Jurkat, Clone E6-1 (cell line): ENCODE measurements at regions not wholly inside any gene's neighbourhood (a gene's known extent, or its start where the extent isn't known, plus 50 kb on each side); places are given as distances from the start of the nearest gene placed in this dataset.
"Not testable (repeated sequence)": the region's sequence is repeated elsewhere in the genome, so short reads cannot be mapped to it uniquely, and the experiment has no call there.

Experiments used
- DNase-seq: peaks from one replicate; pipeline ENCODE4 v3.0.0-alpha.2; 2011; ENCODE audit warnings: low read depth, low spot score
- H3K4me3 ChIP-seq: 2 replicates; pipeline ENCODE4 v1.5.1; 2011; ENCODE audit warnings: mild to moderate bottlenecking, low read length, control low read depth, moderate library complexity

DNA sequence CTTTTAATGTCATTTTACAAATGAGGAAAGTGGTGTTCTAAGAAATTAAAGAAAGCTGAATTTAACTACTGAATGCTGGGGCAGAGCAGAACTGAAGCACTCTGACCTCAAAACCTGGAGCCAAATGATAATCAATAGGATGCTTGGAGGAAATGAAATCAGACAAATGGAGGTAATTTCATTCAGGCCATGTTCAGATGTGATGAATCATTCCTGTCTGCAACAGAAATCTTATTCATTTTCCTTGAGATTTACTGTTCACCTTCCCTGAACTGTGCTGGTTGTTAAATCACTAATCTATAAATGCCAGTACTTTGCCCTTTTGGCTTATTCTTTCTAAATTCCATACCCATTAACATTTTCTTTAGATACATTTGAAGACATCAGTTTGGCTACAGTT is 85.6 kb upstream of the SNX7 start:
- DNase-seq: no peak
- no peak overlapping the region for H3K4me3 ChIP-seq

DNA sequence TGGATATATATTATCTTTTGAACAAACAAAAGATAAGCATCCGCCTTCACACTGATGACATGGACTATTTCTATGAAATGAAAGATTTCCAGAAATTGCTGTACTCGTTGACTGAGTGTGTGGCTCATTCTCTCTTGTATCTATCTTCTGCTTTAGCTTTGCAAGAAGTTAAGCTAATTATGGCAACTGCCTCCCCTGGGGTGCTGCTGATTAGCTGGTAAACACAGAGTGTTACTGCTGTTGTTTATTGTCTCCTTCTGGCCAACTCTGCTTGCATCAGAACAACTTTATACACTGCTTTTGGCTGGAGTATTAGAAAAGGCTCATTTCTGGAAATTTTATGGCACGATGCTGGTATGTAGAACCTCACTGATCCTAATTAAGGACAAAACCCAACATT is 95.6 kb upstream of the SNX7 start:
- no peak for DNase-seq
- H3K4me3 ChIP-seq: no peak overlapping the region

- H3K4me3 ChIP-seq: no peak overlapping the region
- no peak for DNase-seq
Measured at GRCh38 chr1:98559291-98559690, 102.2 kb upstream of the SNX7 start.

DNA sequence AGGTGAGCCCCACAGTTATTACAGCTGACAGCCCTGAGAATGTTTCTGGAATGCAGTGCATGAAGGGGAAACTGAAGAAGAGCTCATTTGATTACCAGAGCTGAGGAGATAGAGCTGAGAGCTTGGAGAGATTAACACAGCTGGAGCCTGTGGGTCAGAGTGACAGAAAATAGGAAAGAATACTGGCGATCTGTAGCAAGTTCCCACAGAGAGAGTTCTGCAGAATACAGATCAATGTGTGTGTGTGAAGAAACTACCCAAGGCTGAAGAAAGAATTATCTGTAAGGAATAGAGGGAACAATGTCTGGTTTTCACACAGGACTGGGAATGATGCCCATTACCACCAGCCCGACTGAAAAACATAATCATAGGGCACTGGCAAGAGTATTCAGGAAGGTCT is 103.6 kb upstream of the SNX7 start:
- H3K4me3 ChIP-seq: no peak overlapping the region
- no peak for DNase-seq

- H3K4me3 ChIP-seq: no peak overlapping the region
- DNase-seq: peak; percentile 36
Measured at GRCh38 chr1:98556521-98557158, 104.9 kb upstream of the SNX7 start.

GRCh38 chr1:98555814-98556213 is 105.7 kb upstream of the SNX7 start:
- DNase-seq: no peak
- no peak overlapping the region for H3K4me3 ChIP-seq

DNA sequence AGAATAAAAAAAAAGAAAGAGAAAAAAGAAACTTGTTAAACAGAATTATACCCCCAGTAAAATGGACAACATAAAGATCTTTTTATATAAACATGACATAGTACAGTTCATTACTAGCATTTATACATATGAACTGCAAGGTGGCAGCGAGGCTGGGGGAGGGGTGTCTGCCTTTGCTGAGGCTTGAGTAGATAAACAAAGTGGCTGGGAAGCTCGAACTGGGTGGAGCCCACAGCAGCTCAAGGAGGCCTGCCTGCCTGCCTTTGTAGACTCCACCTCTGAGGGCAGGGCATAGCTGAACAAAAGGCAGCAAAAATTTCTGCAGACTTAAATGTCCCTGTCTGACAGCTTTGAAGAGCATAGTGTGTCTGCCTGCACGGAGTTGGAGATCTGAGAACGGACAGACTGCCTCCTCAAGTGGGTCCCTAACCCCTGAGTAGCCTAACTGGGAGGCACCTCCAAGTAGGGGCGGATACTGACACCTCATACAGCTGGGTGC is 108.9 kb upstream of the SNX7 start:
- DNase-seq, H3K4me3 ChIP-seq: not testable (repeated sequence)

- DNase-seq: no peak
- no peak overlapping the region for H3K4me3 ChIP-seq
Measured at GRCh38 chr1:98550076-98550475, 111.4 kb upstream of the SNX7 start.

- H3K4me3 ChIP-seq: no peak overlapping the region
- DNase-seq: no peak
Measured at GRCh38 chr1:98546319-98546718, 115.2 kb upstream of the SNX7 start.

DNA sequence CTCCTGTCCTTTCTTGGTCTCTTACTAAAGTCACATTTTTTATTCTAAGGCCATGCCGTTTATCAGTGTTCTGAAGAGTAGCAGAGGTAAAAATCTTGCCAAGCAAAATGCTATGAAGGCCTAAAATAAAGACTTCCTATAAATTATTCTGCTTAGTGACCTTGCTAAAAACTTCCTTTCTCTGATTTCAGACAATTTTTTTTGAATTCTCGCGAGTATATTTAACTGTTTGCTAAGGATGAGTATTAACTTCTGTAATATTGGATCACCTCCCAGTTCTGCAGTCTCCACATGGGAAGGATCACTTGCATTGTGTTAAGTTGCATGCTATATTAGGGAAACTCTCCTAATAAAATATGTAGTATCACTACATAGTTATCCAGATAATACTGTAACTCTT is 123.4 kb upstream of the SNX7 start:
- H3K4me3 ChIP-seq: no peak overlapping the region
- no peak for DNase-seq

DNA sequence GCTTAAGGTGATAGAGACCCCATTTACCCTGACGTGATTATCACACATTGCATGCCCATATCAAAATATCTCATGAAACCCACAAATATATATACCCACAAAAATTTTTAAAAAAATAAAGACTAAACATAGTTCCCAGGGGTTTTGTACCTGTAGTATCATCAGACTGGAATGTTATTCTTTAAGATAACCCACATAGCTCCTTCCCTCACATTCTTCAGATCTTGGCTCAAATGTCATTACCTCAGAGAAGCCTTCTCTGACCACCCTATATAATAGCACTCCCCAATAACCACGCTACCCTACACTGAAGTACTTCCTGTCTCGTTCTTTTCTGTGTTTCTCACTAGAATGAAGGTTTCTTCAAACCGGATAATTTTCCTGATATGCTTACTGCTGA is 138.3 kb upstream of the SNX7 start:
- no peak overlapping the region for H3K4me3 ChIP-seq

DNA sequence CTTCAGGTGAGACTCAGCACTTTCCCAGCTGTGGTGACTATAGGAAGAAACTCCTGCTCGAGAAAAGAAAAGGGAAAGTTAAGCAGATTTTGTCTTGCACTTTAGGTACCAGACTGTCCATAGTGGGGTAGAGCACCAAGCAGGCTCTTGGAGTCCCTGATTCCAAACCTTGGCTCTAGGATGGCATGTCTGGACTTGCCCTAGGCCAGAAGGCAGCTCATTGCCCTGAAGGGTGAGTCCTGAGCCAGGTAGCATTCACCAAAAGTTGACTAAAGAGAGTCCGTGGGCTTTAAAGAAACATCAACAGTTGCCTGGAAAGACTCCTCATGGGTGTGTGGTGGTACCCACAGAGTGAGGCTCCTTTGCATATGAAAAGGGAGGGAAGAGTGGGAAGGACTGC is 145.2 kb upstream of the SNX7 start:
- H3K4me3 ChIP-seq: no peak overlapping the region
- DNase-seq: no peak

More for the DNA sequence above, 138.3 kb upstream of the SNX7 start:
- no peak for DNase-seq

DNA sequence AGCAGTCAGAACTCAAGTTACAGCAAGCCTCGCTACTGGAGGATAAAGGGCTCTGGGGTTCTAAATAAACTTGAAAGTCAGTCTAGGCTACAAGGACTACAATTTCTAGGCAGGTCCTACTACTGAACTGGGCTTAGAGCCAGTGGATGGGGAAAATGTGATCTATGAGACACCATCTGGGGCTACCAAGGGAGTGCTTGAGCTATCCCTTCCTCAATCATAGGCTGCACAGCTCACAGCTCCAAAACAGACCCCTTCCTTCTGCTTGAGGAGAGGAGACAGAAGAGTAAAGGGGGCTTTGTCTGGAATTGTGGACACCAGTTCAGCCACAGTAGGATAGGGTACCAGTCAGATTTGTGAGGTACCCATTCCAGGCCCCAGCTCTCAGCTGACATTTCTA is 145.8 kb upstream of the SNX7 start:
- H3K4me3 ChIP-seq: no peak overlapping the region

DNA sequence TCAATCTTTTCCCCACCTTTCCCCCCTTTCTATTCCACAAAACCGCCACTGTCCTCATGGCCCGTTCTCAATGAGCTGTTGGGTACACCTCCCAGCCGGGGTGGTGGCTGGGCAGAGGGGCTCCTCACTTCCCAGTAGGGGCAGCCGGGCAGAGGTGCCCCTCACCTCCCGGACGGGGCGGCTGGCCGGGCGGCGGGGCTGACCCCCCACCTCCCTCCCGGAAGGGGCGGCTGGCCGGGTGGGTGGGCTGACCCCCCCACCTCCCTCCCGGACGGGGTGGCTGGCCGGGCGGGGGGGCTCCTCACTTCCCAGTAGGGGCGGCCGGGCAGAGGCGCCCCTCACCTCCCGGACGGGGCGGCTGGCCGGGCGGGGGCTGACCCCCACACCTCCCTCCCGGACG is 149.3 kb upstream of the SNX7 start:
- H3K4me3 ChIP-seq, DNase-seq: not testable (repeated sequence)

More for the DNA sequence above, 145.8 kb upstream of the SNX7 start:
- no peak for DNase-seq

DNA sequence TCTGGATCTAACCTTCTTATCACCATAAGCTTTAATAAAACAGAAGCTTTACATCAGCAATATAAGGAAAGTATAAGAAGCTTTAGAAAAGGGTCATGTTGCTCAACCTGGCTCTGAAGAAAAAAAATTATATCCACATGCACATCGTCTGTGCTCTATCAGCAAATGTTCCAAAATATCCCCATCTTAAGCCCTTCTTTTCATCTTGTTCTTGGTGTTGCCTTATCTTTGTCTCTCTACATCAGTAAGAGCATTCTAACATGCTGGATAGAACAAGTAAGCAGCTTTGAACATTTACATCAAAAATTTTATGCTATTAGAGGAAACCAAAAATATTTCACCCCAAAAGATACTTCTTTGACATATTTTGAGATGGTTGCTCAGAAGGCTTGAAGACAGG is 157.8 kb upstream of the SNX7 start:
- no peak for DNase-seq
- H3K4me3 ChIP-seq: no peak overlapping the region

- DNase-seq: no peak
- no peak overlapping the region for H3K4me3 ChIP-seq
Measured at GRCh38 chr1:98502937-98503336, 158.6 kb upstream of the SNX7 start.

DNA sequence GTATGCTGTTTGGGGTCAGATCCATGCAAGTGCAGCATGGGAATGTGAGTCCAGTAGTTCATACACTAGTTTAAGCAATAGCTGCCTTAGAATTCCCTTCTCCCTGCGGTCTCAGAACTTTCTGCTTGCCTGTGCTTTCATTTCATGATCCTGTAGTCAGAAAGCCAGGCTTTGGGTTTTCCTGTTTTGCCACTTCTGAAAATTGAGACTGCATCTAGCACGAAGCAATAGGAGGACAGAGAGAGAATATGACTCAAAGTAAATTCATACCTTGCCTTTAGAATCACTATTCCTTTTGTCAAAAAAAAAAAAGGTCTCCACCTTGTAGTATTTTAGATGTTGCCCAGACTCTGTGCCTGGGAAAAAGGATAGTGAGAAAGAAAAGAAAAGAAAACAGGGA is 161.2 kb upstream of the SNX7 start:
- no peak for DNase-seq
- no peak overlapping the region for H3K4me3 ChIP-seq

DNA sequence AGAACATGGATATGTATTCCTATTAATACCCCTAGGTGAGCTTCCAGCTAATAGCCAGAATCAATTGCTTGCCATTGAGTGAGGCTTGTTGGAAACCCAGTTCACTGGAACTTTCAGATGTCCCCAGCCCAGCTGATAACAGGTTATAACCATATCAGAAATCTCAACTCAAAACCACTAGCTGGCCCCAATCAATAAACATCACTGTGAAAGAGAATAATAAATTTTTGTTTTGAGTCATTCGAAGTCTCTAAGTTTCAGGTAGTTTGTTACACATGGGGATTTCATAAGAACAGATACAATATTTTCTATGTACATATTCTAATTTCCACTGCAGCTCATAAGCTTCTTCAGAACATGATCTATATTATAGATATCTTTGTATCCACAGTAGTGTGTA is 162.9 kb upstream of the SNX7 start:
- H3K4me3 ChIP-seq: no peak overlapping the region
- no peak for DNase-seq

DNA sequence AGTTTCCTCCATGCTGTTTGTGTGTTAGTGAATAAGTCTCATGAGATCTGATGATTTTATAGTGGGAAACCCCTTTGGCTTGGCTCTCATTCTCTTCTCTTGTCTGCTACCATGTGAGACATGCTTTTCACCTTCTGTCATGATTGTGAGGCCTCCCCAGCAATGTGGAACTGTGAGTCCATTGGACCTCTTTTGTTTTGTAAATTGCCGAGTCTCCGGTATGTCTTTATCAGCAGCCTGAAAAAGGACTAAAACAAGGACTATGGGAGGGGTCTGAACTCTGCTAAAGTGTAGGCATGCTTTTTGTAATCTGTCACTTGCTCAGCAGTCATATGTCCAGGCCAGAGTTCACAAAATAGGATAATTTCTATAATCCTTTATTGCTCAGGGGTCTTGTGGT is 164.0 kb upstream of the SNX7 start:
- H3K4me3 ChIP-seq: no peak overlapping the region
- DNase-seq: no peak

- no peak for DNase-seq
- H3K4me3 ChIP-seq: no peak overlapping the region
Measured at GRCh38 chr1:98496256-98496995, 165.1 kb upstream of the SNX7 start.

DNA sequence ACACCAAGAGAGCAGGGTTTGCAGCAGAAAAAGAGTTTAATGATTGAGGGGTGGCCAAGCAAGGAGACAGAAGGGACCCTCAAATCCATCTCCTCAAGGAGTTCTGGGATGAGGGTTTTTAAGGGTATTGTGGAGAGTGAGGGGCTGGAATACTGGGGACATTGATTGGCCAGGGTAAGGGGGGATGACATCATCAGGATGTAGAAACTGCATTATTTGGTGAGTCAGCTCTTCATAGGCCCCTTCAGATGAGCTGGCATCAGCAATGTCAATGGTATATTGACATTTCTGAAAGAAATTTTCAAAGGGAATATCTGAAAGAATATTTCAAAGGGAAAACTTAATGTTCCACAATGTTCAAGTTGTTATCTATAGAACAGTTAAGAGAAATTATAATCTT is 168.1 kb upstream of the SNX7 start:
- H3K4me3 ChIP-seq: no peak overlapping the region
- no peak for DNase-seq
